Stimulated activated effector memory CD8-positive, alpha-beta T cell treated with anti-CD3 and anti-CD28 coated beads, Interleukin-12 subunit alpha, Interleukin-12 subunit beta, amount 100 ng/mL, for 72 hours (primary cell): ENCODE measurements at regions not wholly inside any gene's neighbourhood (a gene's known extent, or its start where the extent isn't known, plus 50 kb on each side); places are given as distances from the start of the nearest gene placed in this dataset.
"Not testable (repeated sequence)": the region's sequence is repeated elsewhere in the genome, so short reads cannot be mapped to it uniquely, and the experiment has no call there.

ENCODE experiments used
- ATAC-seq: fragments of 150-1000 bp; cut with Tn5 transposase; 2 replicates; pipeline ENCODE4 v1.10.0; 2021
- DNase-seq, 2 donors: peaks; one replicate each; pipeline ENCODE4 v3.0.0; 2021 to 2022; ENCODE audit warnings: low spot score in 2 of 2
- H3K27ac Mint-ChIP-seq: one replicate; pipeline ENCODE4 v1.8.0; 2022; ENCODE audit warnings: mild to moderate bottlenecking, mixed read lengths
- H3K36me3 Mint-ChIP-seq: one replicate; pipeline ENCODE4 v1.8.0; 2022; ENCODE audit warnings: mild to moderate bottlenecking, mixed read lengths
- H3K4me1 Mint-ChIP-seq: one replicate; pipeline ENCODE4 v1.8.0; 2022; ENCODE audit warnings: mixed read lengths
- H3K4me3 Mint-ChIP-seq: one replicate; pipeline ENCODE4 v1.8.0; 2022; ENCODE audit warnings: mild to moderate bottlenecking, mixed read lengths
- H3K9me3 Mint-ChIP-seq: one replicate; pipeline ENCODE4 v1.8.0; 2022; ENCODE audit warnings: mixed read lengths

GRCh38 chr18:60067426-60068210 is 167.8 kb downstream of the PMAIP1 start:
- Mint-ChIP-seq H3K4me1 (no peaks in the 10 kb centered on the region), H3K36me3 (no peaks in the 10 kb centered on the region), H3K9me3 (no peaks in the 10 kb centered on the region), H3K4me3 (no peak overlapping the region), H3K27ac (no peak overlapping the region)
- DNase-seq (no peak), ATAC-seq (no peak)

GRCh38 chr18:60066219-60066975 is 166.6 kb downstream of the PMAIP1 start:
- H3K36me3 Mint-ChIP-seq: no peaks in the 10 kb centered on the region
- no peak overlapping the region for H3K4me3 Mint-ChIP-seq
- H3K4me1 Mint-ChIP-seq: no peaks in the 10 kb centered on the region
- no peak for ATAC-seq
- DNase-seq: no peak
- H3K27ac Mint-ChIP-seq: no peak overlapping the region
- no peaks in the 10 kb centered on the region for H3K9me3 Mint-ChIP-seq

GRCh38 chr18:60064271-60064670 is 164.5 kb downstream of the PMAIP1 start:
- ATAC-seq: no peak
- no peak for DNase-seq
- Mint-ChIP-seq H3K9me3 (no peaks in the 10 kb centered on the region), H3K36me3 (no peaks in the 10 kb centered on the region), H3K27ac (no peak overlapping the region), H3K4me1 (no peaks in the 10 kb centered on the region), H3K4me3 (no peak overlapping the region)

- H3K4me3 Mint-ChIP-seq, H3K27ac Mint-ChIP-seq, H3K4me1 Mint-ChIP-seq, DNase-seq, ATAC-seq, H3K36me3 Mint-ChIP-seq, H3K9me3 Mint-ChIP-seq: not testable (repeated sequence)
Measured at GRCh38 chr18:60062831-60063230, 163.0 kb downstream of the PMAIP1 start.

- H3K9me3 Mint-ChIP-seq: no peaks in the 10 kb centered on the region
- no peak for ATAC-seq
- H3K4me1 Mint-ChIP-seq: no peaks in the 10 kb centered on the region
- H3K27ac Mint-ChIP-seq: no peak overlapping the region
- H3K36me3 Mint-ChIP-seq: no peaks in the 10 kb centered on the region
- no peak overlapping the region for H3K4me3 Mint-ChIP-seq
- DNase-seq: no peak
Measured at GRCh38 chr18:60062396-60062795, 162.6 kb downstream of the PMAIP1 start.

- H3K36me3 Mint-ChIP-seq: no peaks in the 10 kb centered on the region
- H3K4me3 Mint-ChIP-seq: no peak overlapping the region
- DNase-seq (no peak), ATAC-seq (no peak)
- no peaks in the 10 kb centered on the region for H3K4me1 Mint-ChIP-seq
- H3K9me3 Mint-ChIP-seq: peaks cover 3% of the 10 kb centered on the region
- H3K27ac Mint-ChIP-seq: no peak overlapping the region
Measured at GRCh38 chr18:60060578-60060977, 160.8 kb downstream of the PMAIP1 start.

GRCh38 chr18:60060026-60060425 is 160.2 kb downstream of the PMAIP1 start:
- ATAC-seq (no peak), DNase-seq (no peak)
- Mint-ChIP-seq H3K4me1 (no peaks in the 10 kb centered on the region), H3K4me3 (no peak overlapping the region), H3K9me3 (peaks cover 3% of the 10 kb centered on the region), H3K36me3 (no peaks in the 10 kb centered on the region), H3K27ac (no peak overlapping the region)

- no peaks in the 10 kb centered on the region for H3K36me3 Mint-ChIP-seq
- no peak for DNase-seq
- H3K9me3 Mint-ChIP-seq: peaks cover 3% of the 10 kb centered on the region
- H3K27ac Mint-ChIP-seq: no peak overlapping the region
- H3K4me3 Mint-ChIP-seq: no peak overlapping the region
- no peaks in the 10 kb centered on the region for H3K4me1 Mint-ChIP-seq
- no peak for ATAC-seq
Measured at GRCh38 chr18:60059216-60059615, 159.4 kb downstream of the PMAIP1 start.

GRCh38 chr18:60053747-60054304 is 154.0 kb downstream of the PMAIP1 start:
- H3K9me3 Mint-ChIP-seq: peaks cover 3% of the 10 kb centered on the region
- H3K4me3 Mint-ChIP-seq: no peak overlapping the region
- no peaks in the 10 kb centered on the region for H3K36me3 Mint-ChIP-seq
- ATAC-seq (peak; percentile 39), DNase-seq (no peak)
- no peaks in the 10 kb centered on the region for H3K4me1 Mint-ChIP-seq
- no peak overlapping the region for H3K27ac Mint-ChIP-seq

GRCh38 chr18:60050821-60051220 is 151.0 kb downstream of the PMAIP1 start:
- no peak overlapping the region for H3K27ac Mint-ChIP-seq
- no peak overlapping the region for H3K4me3 Mint-ChIP-seq
- H3K36me3 Mint-ChIP-seq: no peaks in the 10 kb centered on the region
- no peaks in the 10 kb centered on the region for H3K4me1 Mint-ChIP-seq
- ATAC-seq: no peak
- H3K9me3 Mint-ChIP-seq: no peaks in the 10 kb centered on the region
- DNase-seq: no peak

- Mint-ChIP-seq H3K4me3 (no peak overlapping the region), H3K9me3 (no peaks in the 10 kb centered on the region), H3K36me3 (no peaks in the 10 kb centered on the region), H3K27ac (no peak overlapping the region), H3K4me1 (no peaks in the 10 kb centered on the region)
- ATAC-seq: no peak
- no peak for DNase-seq
Measured at GRCh38 chr18:60049172-60049571, 149.4 kb downstream of the PMAIP1 start.

- H3K36me3 Mint-ChIP-seq: no peaks in the 10 kb centered on the region
- DNase-seq (no peak), ATAC-seq (no peak)
- no peak overlapping the region for H3K4me3 Mint-ChIP-seq
- H3K4me1 Mint-ChIP-seq: no peaks in the 10 kb centered on the region
- H3K9me3 Mint-ChIP-seq: no peaks in the 10 kb centered on the region
- no peak overlapping the region for H3K27ac Mint-ChIP-seq
Measured at GRCh38 chr18:60047556-60047955, 147.8 kb downstream of the PMAIP1 start.

- DNase-seq (no peak), ATAC-seq (no peak)
- Mint-ChIP-seq H3K36me3 (no peaks in the 10 kb centered on the region), H3K9me3 (no peaks in the 10 kb centered on the region), H3K27ac (no peak overlapping the region), H3K4me1 (no peaks in the 10 kb centered on the region), H3K4me3 (no peak overlapping the region)
Measured at GRCh38 chr18:60044290-60045006, 144.7 kb downstream of the PMAIP1 start.

GRCh38 chr18:60040971-60041370 is 141.2 kb downstream of the PMAIP1 start:
- ATAC-seq: no peak
- DNase-seq: no peak
- Mint-ChIP-seq H3K4me3 (no peak overlapping the region), H3K4me1 (no peaks in the 10 kb centered on the region), H3K27ac (no peak overlapping the region), H3K9me3 (no peaks in the 10 kb centered on the region), H3K36me3 (no peaks in the 10 kb centered on the region)

GRCh38 chr18:60038731-60039130 is 138.9 kb downstream of the PMAIP1 start:
- DNase-seq (no peak), ATAC-seq (no peak)
- Mint-ChIP-seq H3K4me1 (no peaks in the 10 kb centered on the region), H3K27ac (no peak overlapping the region), H3K36me3 (no peaks in the 10 kb centered on the region), H3K9me3 (no peaks in the 10 kb centered on the region), H3K4me3 (no peak overlapping the region)
